GM12872 (cell line): ENCODE measurements at regions not wholly inside any gene's neighbourhood (a gene's known extent, or its start where the extent isn't known, plus 50 kb on each side); places are given as distances from the start of the nearest gene placed in this dataset.

Experiments used
- CTCF ChIP-seq: IDR thresholded peaks from 3 replicates; pipeline ENCODE4 v1.5.1; 2011; ENCODE audit warnings: low read depth, mild to moderate bottlenecking, low read length, moderate library complexity; ENCODE audit not compliant: insufficient read depth

GRCh38 chr6:33950472-33950881, 146.7 kb upstream of the MLN start:
- no peak for TF ChIP-seq CTCF

- no peak for TF ChIP-seq CTCF
These were observed 146.2 kb upstream of the MLN start for GRCh38 chr6:33949877-33950435.

- no peak for TF ChIP-seq CTCF
These were observed 145.3 kb upstream of the MLN start for GRCh38 chr6:33949111-33949510.

GRCh38 chr6:33947916-33948594, 144.3 kb upstream of the MLN start:
- TF ChIP-seq CTCF = no peak

- TF ChIP-seq CTCF = no peak
These were observed 143.2 kb upstream of the MLN start for GRCh38 chr6:33947047-33947446.

- no peak for TF ChIP-seq CTCF
These were observed 142.1 kb upstream of the MLN start for GRCh38 chr6:33945931-33946330.

GRCh38 chr6:33944686-33945411, 141.0 kb upstream of the MLN start:
- TF ChIP-seq CTCF = no peak
